ENCODE measurements at regions not wholly inside any gene's neighbourhood (a gene's known extent, or its start where the extent isn't known, plus 50 kb on each side); places are given as distances from the start of the nearest gene placed in this dataset.
A peak's percentile ranks its signal among the peaks of the same experiment; 100 is the strongest.
"Not testable (repeated sequence)": the region's sequence is repeated elsewhere in the genome, so short reads cannot be mapped to it uniquely, and the experiment has no call there.

- H3K4me3 ChIP-seq = no peak overlapping the region
- H3K36me3 ChIP-seq (ENCODE audit: low read depth) = no peaks in the 10 kb centered on the region
- ATAC-seq (no peak), DNase-seq (no peak)
- no peaks in the 10 kb centered on the region for H3K9me3 ChIP-seq
- intact Hi-C loops (cut with DNase I, micrococcal nuclease) = no loop called here
- no peak for TF ChIP-seq CTCF (IDR thresholded peaks at IDR 0.05)
- no peaks in the 10 kb centered on the region for H3K4me1 ChIP-seq (ENCODE audit: low read depth)
Observed at GRCh38 chr16:8417145-8417544, 173.2 kb downstream of the TMEM114 start.

- Histone ChIP-seq H3K36me3 (ENCODE audit: low read depth) (no peaks in the 10 kb centered on the region), H3K4me3 (no peak overlapping the region), H3K9me3 (no peaks in the 10 kb centered on the region), H3K4me1 (ENCODE audit: low read depth) (no peaks in the 10 kb centered on the region)
- DNase-seq (no peak), ATAC-seq (no peak)
- TF ChIP-seq CTCF (IDR thresholded peaks at IDR 0.05) = no peak
- intact Hi-C loops (cut with DNase I, micrococcal nuclease) = no loop called here
Observed at GRCh38 chr16:8408855-8409567, 181.3 kb downstream of the TMEM114 start.

GRCh38 chr16:8407351-8407750 lies 183.0 kb downstream of the TMEM114 start:
- TF ChIP-seq CTCF (IDR thresholded peaks at IDR 0.05) = no peak
- ATAC-seq (no peak), DNase-seq (no peak)
- Histone ChIP-seq H3K36me3 (ENCODE audit: low read depth) (no peaks in the 10 kb centered on the region), H3K4me3 (no peak overlapping the region), H3K9me3 (no peaks in the 10 kb centered on the region), H3K4me1 (ENCODE audit: low read depth) (peaks cover 10% of the 10 kb centered on the region)
- intact Hi-C loops (cut with DNase I, micrococcal nuclease) = no loop called here

GRCh38 chr16:8403978-8404749 lies 186.1 kb downstream of the TMEM114 start:
- Histone ChIP-seq H3K4me3 (no peak overlapping the region), H3K36me3 (ENCODE audit: low read depth) (no peaks in the 10 kb centered on the region), H3K9me3 (no peaks in the 10 kb centered on the region), H3K4me1 (ENCODE audit: low read depth) (peaks cover 10% of the 10 kb centered on the region)
- no peak for ATAC-seq
- TF ChIP-seq CTCF (IDR thresholded peaks at IDR 0.05) = no peak
- intact Hi-C loops (cut with DNase I, micrococcal nuclease) = no loop called here
- no peak for DNase-seq

- Histone ChIP-seq H3K4me3 (no peak overlapping the region), H3K4me1 (ENCODE audit: low read depth) (peaks cover 10% of the 10 kb centered on the region), H3K36me3 (ENCODE audit: low read depth) (no peaks in the 10 kb centered on the region), H3K9me3 (no peaks in the 10 kb centered on the region)
- intact Hi-C loops (cut with DNase I, micrococcal nuclease) = no loop called here
- ATAC-seq (peak; percentile 90), DNase-seq (peak in 2 of 3 donors; percentile 47 to 50)
- TF ChIP-seq CTCF (IDR thresholded peaks at IDR 0.05) = no peak
Observed at GRCh38 chr16:8402981-8403843, 187.1 kb downstream of the TMEM114 start.

GRCh38 chr16:8400683-8401082 lies 189.6 kb downstream of the TMEM114 start:
- H3K36me3 ChIP-seq (ENCODE audit: low read depth); H3K4me1 ChIP-seq (ENCODE audit: low read depth); intact Hi-C loops (cut with DNase I, micrococcal nuclease); H3K9me3 ChIP-seq; H3K4me3 ChIP-seq: not testable (repeated sequence)
- DNase-seq (peak; percentile 39 to 54 (median 43)), ATAC-seq (peak; percentile 67)
